GM23248 (cell line): ENCODE measurements at regions not wholly inside any gene's neighbourhood (a gene's known extent, or its start where the extent isn't known, plus 50 kb on each side); places are given as distances from the start of the nearest gene placed in this dataset.

ENCODE experiments used
- EZH2 ChIP-seq: fragments of 200-600 bp; sonication (generic); IDR thresholded peaks from 2 replicates; pipeline ENCODE4 v1.6.1; 2018; ENCODE audit warnings: antibody characterized with exemption, mild to moderate bottlenecking; ENCODE audit not compliant: insufficient read depth, poor library complexity, severe bottlenecking
- EZH2phosphoT487 ChIP-seq: fragments of 200-600 bp; sonication (generic); IDR thresholded peaks from 2 replicates; pipeline ENCODE4 v1.6.1; 2018; ENCODE audit warnings: antibody characterized with exemption, moderate library complexity, mild to moderate bottlenecking, low read depth; ENCODE audit not compliant: insufficient read depth

- TF ChIP-seq EZH2 (no peak), EZH2phosphoT487 (no peak)
These were observed 1830.6 kb upstream of the CELF4 start for GRCh38 chr18:39396168-39396567.
